ENCODE measurements at regions not wholly inside any gene's neighbourhood (a gene's known extent, or its start where the extent isn't known, plus 50 kb on each side); places are given as distances from the start of the nearest gene placed in this dataset.

GRCh38 chr2:219951099-219951498 is 323.7 kb downstream of the SLC4A3 start:
- BruUV-seq (replicated peaks), result no TSS peak
- no peak for TF ChIP-seq CTCF (IDR thresholded peaks at IDR 0.05; ENCODE audit: unreplicated experiment)
- CTCF ChIA-PET, result interaction anchor here (1.1 kb wide), 1 partner anchor 11 kb away, joined by 4 read pairs; no protein-coding TSS in a partner anchor
- Mint-ChIP-seq H3K9me3 (ENCODE audit: unreplicated experiment) (no peaks in the 10 kb centered on the region), H3K27me3 (ENCODE audit: insufficient read depth, unreplicated experiment) (no peaks in the 10 kb centered on the region), H3K36me3 (ENCODE audit: insufficient read depth, unreplicated experiment) (no peaks in the 10 kb centered on the region), H3K4me1 (ENCODE audit: insufficient read depth, unreplicated experiment) (peaks cover 7% of the 10 kb centered on the region), H3K4me3 (ENCODE audit: unreplicated experiment) (no peak overlapping the region), H3K27ac (ENCODE audit: low read depth, unreplicated experiment) (no peak overlapping the region)
- POLR2A ChIA-PET, result no interaction called here
- DNase-seq (ENCODE audit: unreplicated experiment), result no peak
- intact Hi-C loops (cut with micrococcal nuclease), result no loop called here

GRCh38 chr2:219954331-219954730 is 326.9 kb downstream of the SLC4A3 start:
- BruUV-seq (replicated peaks), result no TSS peak
- Mint-ChIP-seq H3K27ac (ENCODE audit: low read depth, unreplicated experiment) (no peak overlapping the region), H3K4me1 (ENCODE audit: insufficient read depth, unreplicated experiment) (no peaks in the 10 kb centered on the region), H3K4me3 (ENCODE audit: unreplicated experiment) (no peak overlapping the region), H3K36me3 (ENCODE audit: insufficient read depth, unreplicated experiment) (no peaks in the 10 kb centered on the region), H3K27me3 (ENCODE audit: insufficient read depth, unreplicated experiment) (no peaks in the 10 kb centered on the region), H3K9me3 (ENCODE audit: unreplicated experiment) (no peaks in the 10 kb centered on the region)
- no peak for DNase-seq (ENCODE audit: unreplicated experiment)
- ChIA-PET POLR2A (interaction anchor here (0.7 kb wide), 1 partner anchor 721 kb away, joined by 3 read pairs; no protein-coding TSS in a partner anchor), CTCF (no interaction called here)
- intact Hi-C loops (cut with micrococcal nuclease), result no loop called here
- no peak for TF ChIP-seq CTCF (IDR thresholded peaks at IDR 0.05; ENCODE audit: unreplicated experiment)

- H3K27me3 Mint-ChIP-seq (ENCODE audit: insufficient read depth, unreplicated experiment), result no peaks in the 10 kb centered on the region
- no peak for DNase-seq (ENCODE audit: unreplicated experiment)
Observed at GRCh38 chr2:219957820-219958219, 330.4 kb downstream of the SLC4A3 start.

GRCh38 chr2:219958941-219959340 is 331.5 kb downstream of the SLC4A3 start:
- H3K27me3 Mint-ChIP-seq (ENCODE audit: insufficient read depth, unreplicated experiment), result no peaks in the 10 kb centered on the region
- TF ChIP-seq CTCF (IDR thresholded peaks at IDR 0.05; ENCODE audit: unreplicated experiment), result no peak
- no TSS peak for BruUV-seq (replicated peaks)
- no peak overlapping the region for H3K4me3 Mint-ChIP-seq (ENCODE audit: unreplicated experiment)
- H3K4me1 Mint-ChIP-seq (ENCODE audit: insufficient read depth, unreplicated experiment), result no peaks in the 10 kb centered on the region
- intact Hi-C loops (cut with micrococcal nuclease), result no loop called here
- CTCF ChIA-PET, result no interaction called here
- H3K27ac Mint-ChIP-seq (ENCODE audit: low read depth, unreplicated experiment), result no peak overlapping the region
- no peaks in the 10 kb centered on the region for H3K9me3 Mint-ChIP-seq (ENCODE audit: unreplicated experiment)
- no peak for DNase-seq (ENCODE audit: unreplicated experiment)
- POLR2A ChIA-PET, result interaction anchor here (0.7 to 1.3 kb wide), 3 partner anchors 10 to 102 kb away, joined by 3 to 6 read pairs (median 3); no protein-coding TSS in a partner anchor
- no peaks in the 10 kb centered on the region for H3K36me3 Mint-ChIP-seq (ENCODE audit: insufficient read depth, unreplicated experiment)

More at GRCh38 chr2:219957820-219958219, 330.4 kb downstream of the SLC4A3 start:
- no peak overlapping the region for H3K4me3 Mint-ChIP-seq (ENCODE audit: unreplicated experiment)
- no TSS peak for BruUV-seq (replicated peaks)
- no peak for TF ChIP-seq CTCF (IDR thresholded peaks at IDR 0.05; ENCODE audit: unreplicated experiment)
- H3K27ac Mint-ChIP-seq (ENCODE audit: low read depth, unreplicated experiment), result no peak overlapping the region
- ChIA-PET CTCF (no interaction called here), POLR2A (interaction anchor here (0.5 to 1.3 kb wide), 4 partner anchors 10 to 1956 kb away, joined by 3 to 5 read pairs (median 3); no protein-coding TSS in a partner anchor)
- intact Hi-C loops (cut with micrococcal nuclease), result no loop called here
- no peaks in the 10 kb centered on the region for H3K9me3 Mint-ChIP-seq (ENCODE audit: unreplicated experiment)
- no peaks in the 10 kb centered on the region for H3K4me1 Mint-ChIP-seq (ENCODE audit: insufficient read depth, unreplicated experiment)
- no peaks in the 10 kb centered on the region for H3K36me3 Mint-ChIP-seq (ENCODE audit: insufficient read depth, unreplicated experiment)
